Kidney (tissue), 13 donors: ENCODE measurements at regions not wholly inside any gene's neighbourhood (a gene's known extent, or its start where the extent isn't known, plus 50 kb on each side); places are given as distances from the start of the nearest gene placed in this dataset.

Source experiments
- DNase-seq, 5 donors: peaks; one replicate each; pipeline ENCODE4 v3.0.0-alpha.2; 2013 to 2020
- FAIRE-seq: peaks from 2 replicates; lab custom pipeline; 2012; peaks lifted over from hg19 to GRCh38; lab: Jason Lieb, UNC
- H3K27ac ChIP-seq, 2 donors: one replicate each; pipeline ENCODE4 v1.7.0; 2013; ENCODE audit warnings: low read depth in 2 of 2, low read length in 2 of 2, inconsistent platforms in 1 of 2
- H3K27me3 ChIP-seq: one replicate; pipeline ENCODE4 v1.7.1; 2013; ENCODE audit warnings: low read length, inconsistent platforms; ENCODE audit not compliant: control insufficient read depth, insufficient read depth
- H3K36me3 ChIP-seq, 3 donors: one replicate each; pipeline versions ENCODE4 v1.7.0 to v1.7.1; 2013; ENCODE audit warnings: low read length in 3 of 3, control low read depth in 1 of 3, inconsistent platforms in 1 of 3; ENCODE audit not compliant: insufficient read depth in 3 of 3, control insufficient read depth in 2 of 3
- H3K4me1 ChIP-seq, 3 donors: one replicate each; pipeline versions ENCODE4 v1.7.0 to v1.7.1; 2013; ENCODE audit warnings: low read length in 3 of 3, inconsistent platforms in 1 of 3, low read depth in 1 of 3; ENCODE audit not compliant: control insufficient read depth in 2 of 3, insufficient read depth in 2 of 3
- H3K4me3 ChIP-seq, 3 donors: one replicate each; pipeline versions ENCODE4 v1.7.0 to v1.8.1; 2013; ENCODE audit warnings: low read length in 3 of 3, control low read depth in 1 of 3, inconsistent platforms in 1 of 3
- H3K9ac ChIP-seq, 3 donors: one replicate each; pipeline versions ENCODE4 v1.7.0 to v1.7.1; 2013; ENCODE audit warnings: low read length in 3 of 3, control low read depth in 1 of 3, inconsistent platforms in 1 of 3
- H3K9me3 ChIP-seq, 3 donors: one replicate each; pipeline versions ENCODE4 v1.7.0 to v1.7.1; 2013; ENCODE audit warnings: low read length in 3 of 3, control low read depth in 1 of 3, inconsistent platforms in 1 of 3; ENCODE audit not compliant: control insufficient read depth in 2 of 3, insufficient read depth in 1 of 3
- CTCF ChIP-seq: IDR thresholded peaks from 3 replicates; pipeline ENCODE4 v1.5.1; 2012; ENCODE audit warnings: mild to moderate bottlenecking, moderate library complexity, borderline replicate concordance; ENCODE audit not compliant: insufficient read depth; ENCODE audit errors: extremely low read depth
- intact Hi-C: fragments of 100-400 bp; cut with DNase I; formaldehyde crosslinking; loops from one replicate; pipeline ENCODE4 v1.11.1; 2022
- donor health status: control.
- donor health status: control.
- donor health status: control.
- donor health status: control.
- donor health status: control.
- donor health status: DM: yes; HTN: yes; CAD: no.
- donor health status: Normal renal cell carcinoma (clear cell type).

DNA sequence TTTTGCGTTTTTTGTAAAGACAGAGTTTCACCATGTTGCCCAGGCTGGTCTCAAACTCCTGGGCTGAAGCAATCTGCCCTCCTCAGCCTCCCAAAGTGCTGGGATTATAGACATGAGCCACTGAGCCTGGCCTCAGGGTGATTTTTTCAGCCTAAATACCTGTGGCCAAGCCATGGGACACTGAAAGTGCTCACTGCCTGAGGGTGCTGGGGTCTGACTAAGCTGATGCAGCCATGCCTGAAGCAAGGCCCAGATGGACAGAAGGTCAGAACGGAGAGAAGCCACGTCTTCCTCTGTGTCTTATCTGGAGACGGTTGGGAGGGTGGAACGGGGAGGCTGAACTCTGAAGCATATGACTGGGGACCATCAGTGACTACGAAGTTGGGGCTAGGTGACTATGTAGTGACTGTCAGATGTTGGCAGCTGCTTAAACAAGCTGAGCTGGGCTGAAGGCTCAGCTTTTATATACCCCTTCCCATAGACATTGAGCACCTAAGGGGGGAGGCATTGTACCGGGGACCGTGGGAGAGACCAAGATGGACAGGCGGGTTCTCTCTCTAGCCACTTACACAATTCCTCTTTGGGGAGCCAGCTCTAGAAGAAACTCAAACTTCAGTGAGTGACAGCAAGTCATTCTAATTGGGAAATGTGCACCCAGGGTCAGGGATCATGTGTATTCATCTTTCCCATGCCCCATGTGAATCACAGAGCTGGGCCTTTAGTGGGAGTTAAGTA is 73.3 kb upstream of the HABP2 start:
- intact Hi-C loops = no loop called here
- no peaks in the 10 kb centered on the region for H3K36me3 ChIP-seq
- peaks cover 0 to 18% (median 7%) of the 10 kb centered on the region in 3 donors for H3K9me3 ChIP-seq
- H3K9ac ChIP-seq = no peak overlapping the region
- H3K27ac ChIP-seq = no peak overlapping the region
- peaks cover 0 to 14% (median 4%) of the 10 kb centered on the region in 3 donors for H3K4me1 ChIP-seq
- H3K4me3 ChIP-seq = no peak overlapping the region
- H3K27me3 ChIP-seq = no peaks in the 10 kb centered on the region
- FAIRE-seq = no peak
- DNase-seq = no peak
- TF ChIP-seq CTCF = no peak

DNA sequence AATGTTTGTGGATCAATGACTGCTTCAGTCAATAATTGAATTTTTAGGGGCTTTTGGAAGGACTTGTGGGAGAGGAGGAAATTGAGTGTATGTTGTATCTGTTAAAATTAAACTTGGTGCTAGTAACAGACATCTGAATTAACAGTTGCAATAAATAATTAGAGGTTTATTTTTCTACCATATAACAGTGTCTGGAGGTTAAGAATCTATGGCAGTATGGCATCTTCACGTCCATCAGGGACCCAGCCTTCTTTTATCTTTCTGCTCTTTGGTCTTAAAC is 72.8 kb upstream of the HABP2 start:
- Histone ChIP-seq H3K36me3 (no peaks in the 10 kb centered on the region), H3K4me3 (no peak overlapping the region), H3K9ac (no peak overlapping the region), H3K27me3 (no peaks in the 10 kb centered on the region), H3K9me3 (peaks cover 0 to 18% (median 7%) of the 10 kb centered on the region in 3 donors), H3K27ac (no peak overlapping the region), H3K4me1 (peaks cover 0 to 10% (median 4%) of the 10 kb centered on the region in 3 donors)
- intact Hi-C loops = no loop called here
- no peak for TF ChIP-seq CTCF
- FAIRE-seq (no peak), DNase-seq (no peak)

DNA sequence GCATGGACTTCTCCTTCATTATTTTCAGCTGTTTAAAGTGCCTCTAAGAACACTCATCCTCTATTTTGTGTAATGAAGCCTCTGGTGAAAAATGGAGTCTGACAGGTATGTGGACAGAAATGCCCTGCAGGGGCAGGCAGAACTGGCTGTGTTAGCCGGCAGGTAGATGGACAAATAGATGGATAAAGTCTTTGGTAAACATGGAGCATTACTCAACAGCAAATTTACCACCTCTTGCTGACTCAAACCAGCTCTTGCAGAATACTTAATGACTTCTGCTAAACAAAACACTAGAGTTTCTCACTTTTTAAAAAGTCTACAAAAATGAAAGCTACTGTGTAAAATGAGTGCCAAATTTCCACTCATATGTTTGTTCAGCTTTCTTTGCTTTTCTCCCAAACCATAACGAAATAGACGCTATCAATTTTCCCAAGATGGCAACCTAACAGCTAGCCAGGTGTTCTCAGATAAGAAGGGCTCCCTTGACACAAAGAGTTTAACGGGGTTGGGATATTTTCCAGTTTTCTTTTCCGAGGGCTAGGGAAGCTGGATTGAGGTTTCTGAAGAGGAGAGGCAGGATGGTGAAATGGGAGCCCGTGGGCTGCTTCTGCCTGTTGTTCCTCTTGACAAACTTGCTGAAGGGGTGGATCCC is 71.9 kb upstream of the HABP2 start:
- DNase-seq (no peak), FAIRE-seq (no peak)
- Histone ChIP-seq H3K9me3 (peaks cover 0 to 18% (median 7%) of the 10 kb centered on the region in 3 donors), H3K27me3 (no peaks in the 10 kb centered on the region), H3K27ac (no peak overlapping the region), H3K4me3 (no peak overlapping the region), H3K36me3 (no peaks in the 10 kb centered on the region), H3K9ac (no peak overlapping the region), H3K4me1 (peaks cover 0 to 5% (median 4%) of the 10 kb centered on the region in 3 donors)
- TF ChIP-seq CTCF = no peak
- intact Hi-C loops = no loop called here
